ENCODE measurements at regions not wholly inside any gene's neighbourhood (a gene's known extent, or its start where the extent isn't known, plus 50 kb on each side); places are given as distances from the start of the nearest gene placed in this dataset.
"Not testable (repeated sequence)": the region's sequence is repeated elsewhere in the genome, so short reads cannot be mapped to it uniquely, and the experiment has no call there.

DNA sequence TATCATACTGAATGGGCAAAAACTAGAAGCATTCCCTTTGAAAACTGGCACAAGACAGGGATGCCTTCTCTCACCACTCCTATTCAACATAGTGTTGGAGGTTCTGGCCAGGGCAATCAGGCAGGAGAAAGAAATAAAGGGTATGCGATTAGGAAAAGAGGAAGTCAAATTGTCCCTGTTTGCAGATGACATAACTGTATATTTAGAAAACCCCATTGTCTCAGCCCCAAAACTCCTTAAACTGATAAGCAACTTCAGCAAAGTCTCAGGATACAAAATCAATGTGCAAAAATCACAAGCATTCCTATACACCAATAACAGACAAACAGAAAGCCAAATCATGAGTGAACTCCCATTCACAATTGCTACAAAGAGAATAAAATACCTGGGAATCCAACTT is 52.5 kb upstream of the CCDC71L start:
- H4K8ac ChIP-seq (ENCODE audit: low read depth, low read length); H3K4me3 ChIP-seq (ENCODE audit: low read depth, low read length): not testable (repeated sequence)

DNA sequence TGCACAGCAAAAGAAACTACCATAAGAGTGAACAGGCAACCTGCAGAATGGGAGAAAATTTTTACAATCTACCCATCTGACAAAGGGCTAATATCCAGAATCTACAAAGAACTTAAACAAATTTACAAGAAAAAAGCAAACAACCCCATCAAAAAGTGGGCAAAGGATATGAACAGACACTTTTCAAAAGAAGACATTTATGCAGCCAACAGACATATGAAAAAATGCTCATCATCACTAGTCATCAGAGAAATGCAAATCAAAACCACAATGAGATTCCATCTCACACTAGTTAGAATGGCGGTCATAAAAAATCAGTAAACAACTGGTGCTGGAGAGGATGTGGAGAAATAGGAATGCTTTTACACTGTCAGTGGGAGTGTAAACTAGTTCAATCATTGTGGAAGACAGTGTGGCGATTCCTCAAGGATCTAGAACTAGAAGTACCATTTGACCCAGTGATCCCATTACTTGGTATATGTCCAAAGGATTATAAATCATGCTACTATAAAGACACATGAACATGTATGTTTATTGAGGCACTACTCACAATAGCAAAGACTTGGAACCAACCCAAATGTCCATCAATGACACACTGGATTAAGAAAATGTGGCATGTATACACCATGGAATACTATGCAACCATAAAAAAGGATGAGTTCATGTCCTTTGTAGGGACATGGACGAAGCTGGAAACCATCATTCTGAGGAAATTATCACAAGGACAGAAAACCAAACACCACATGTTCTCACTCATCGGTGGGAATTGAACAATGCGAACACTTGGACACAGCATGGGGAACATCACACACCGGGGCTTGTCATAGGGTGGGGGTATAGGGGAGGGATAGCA is 53.9 kb upstream of the CCDC71L start:
- not testable (repeated sequence) for H2BK5ac ChIP-seq (ENCODE audit: low read depth, low read length, poor library complexity); H2AFZ ChIP-seq (ENCODE audit: insufficient read depth, low read length, poor library complexity); H3K4me2 ChIP-seq (ENCODE audit: low read length); H3K79me2 ChIP-seq (ENCODE audit: control insufficient read depth, insufficient read depth, low read length, poor library complexity); H3K9ac ChIP-seq (ENCODE audit: low read length); H3K79me1 ChIP-seq (ENCODE audit: low read length); H3K18ac ChIP-seq (ENCODE audit: low read length); H3K27ac ChIP-seq (ENCODE audit: low read depth, low read length); H4K8ac ChIP-seq (ENCODE audit: low read depth, low read length); H3K9me3 ChIP-seq (ENCODE audit: insufficient read depth, low read depth, low read length); H2BK120ac ChIP-seq (ENCODE audit: insufficient read depth, low read length, poor library complexity); H2AK5ac ChIP-seq (ENCODE audit: low read length); H3K14ac ChIP-seq (ENCODE audit: low read length); H2BK12ac ChIP-seq (ENCODE audit: low read length); H3K27me3 ChIP-seq (ENCODE audit: insufficient read depth, low read length); H3K4me3 ChIP-seq (ENCODE audit: low read depth, low read length); H3K23ac ChIP-seq (ENCODE audit: low read length); H3K36me3 ChIP-seq (ENCODE audit: control insufficient read depth in 1 of 2, insufficient read depth in 2 of 2, low read length in 2 of 2); H3K4me1 ChIP-seq (ENCODE audit: control insufficient read depth in 1 of 2, insufficient read depth in 2 of 2, low read length in 2 of 2); H4K91ac ChIP-seq (ENCODE audit: low read depth, low read length); DNase-seq; H3K4ac ChIP-seq (ENCODE audit: low read depth, low read length); H4K12ac ChIP-seq (ENCODE audit: low read depth, low read length)
- WGBS (ENCODE audit: extremely low coverage, insufficient coverage, insufficient read length) = no CpG with 5 or more reads among the region's 6 CpGs

More for the DNA sequence above, 52.5 kb upstream of the CCDC71L start:
- H3K18ac ChIP-seq (ENCODE audit: low read length); H3K79me2 ChIP-seq (ENCODE audit: control insufficient read depth, insufficient read depth, low read length, poor library complexity); H2AFZ ChIP-seq (ENCODE audit: insufficient read depth, low read length, poor library complexity); H4K91ac ChIP-seq (ENCODE audit: low read depth, low read length); H3K9me3 ChIP-seq (ENCODE audit: insufficient read depth, low read depth, low read length); H3K27me3 ChIP-seq (ENCODE audit: insufficient read depth, low read length); H3K4me2 ChIP-seq (ENCODE audit: low read length); H3K36me3 ChIP-seq (ENCODE audit: control insufficient read depth in 1 of 2, insufficient read depth in 2 of 2, low read length in 2 of 2); H4K12ac ChIP-seq (ENCODE audit: low read depth, low read length); H3K23ac ChIP-seq (ENCODE audit: low read length); H2BK12ac ChIP-seq (ENCODE audit: low read length); H3K4me1 ChIP-seq (ENCODE audit: control insufficient read depth in 1 of 2, insufficient read depth in 2 of 2, low read length in 2 of 2); H2BK5ac ChIP-seq (ENCODE audit: low read depth, low read length, poor library complexity); DNase-seq; H2BK120ac ChIP-seq (ENCODE audit: insufficient read depth, low read length, poor library complexity); H3K27ac ChIP-seq (ENCODE audit: low read depth, low read length); H3K79me1 ChIP-seq (ENCODE audit: low read length); H3K9ac ChIP-seq (ENCODE audit: low read length); H3K14ac ChIP-seq (ENCODE audit: low read length); H3K4ac ChIP-seq (ENCODE audit: low read depth, low read length); H2AK5ac ChIP-seq (ENCODE audit: low read length): not testable (repeated sequence)
- no CpG with 5 or more reads among the region's 1 CpG for WGBS (ENCODE audit: extremely low coverage, insufficient coverage, insufficient read length)

GRCh38 chr7:106715730-106716129 is 54.8 kb upstream of the CCDC71L start:
- H3K36me3 ChIP-seq (ENCODE audit: control insufficient read depth in 1 of 2, insufficient read depth in 2 of 2, low read length in 2 of 2) = no peaks in the 10 kb centered on the region
- no peaks in the 10 kb centered on the region for H3K27me3 ChIP-seq (ENCODE audit: insufficient read depth, low read length)
- no peaks in the 10 kb centered on the region for H3K79me2 ChIP-seq (ENCODE audit: control insufficient read depth, insufficient read depth, low read length, poor library complexity)
- no peak overlapping the region for H3K4ac ChIP-seq (ENCODE audit: low read depth, low read length)
- no peaks in the 10 kb centered on the region for H3K79me1 ChIP-seq (ENCODE audit: low read length)
- no peak for DNase-seq
- no peak overlapping the region for H3K4me2 ChIP-seq (ENCODE audit: low read length)
- no peak overlapping the region for H3K18ac ChIP-seq (ENCODE audit: low read length)
- H3K23ac ChIP-seq (ENCODE audit: low read length) = no peak overlapping the region
- no peak overlapping the region for H3K9ac ChIP-seq (ENCODE audit: low read length)
- H2AFZ ChIP-seq (ENCODE audit: insufficient read depth, low read length, poor library complexity) = no peak overlapping the region
- H2BK12ac ChIP-seq (ENCODE audit: low read length) = no peak overlapping the region
- H3K9me3 ChIP-seq (ENCODE audit: insufficient read depth, low read depth, low read length) = no peaks in the 10 kb centered on the region
- H3K14ac ChIP-seq (ENCODE audit: low read length) = no peak overlapping the region
- no peak overlapping the region for H2AK5ac ChIP-seq (ENCODE audit: low read length)
- no peak overlapping the region for H3K27ac ChIP-seq (ENCODE audit: low read depth, low read length)
- no peak overlapping the region for H4K8ac ChIP-seq (ENCODE audit: low read depth, low read length)
- no peak overlapping the region for H4K91ac ChIP-seq (ENCODE audit: low read depth, low read length)
- WGBS (ENCODE audit: extremely low coverage, insufficient coverage, insufficient read length) = no CpG with 5 or more reads among the region's 2 CpGs
- no peaks in the 10 kb centered on the region for H3K4me1 ChIP-seq (ENCODE audit: control insufficient read depth in 1 of 2, insufficient read depth in 2 of 2, low read length in 2 of 2)
- no peak overlapping the region for H3K4me3 ChIP-seq (ENCODE audit: low read depth, low read length)
- H4K12ac ChIP-seq (ENCODE audit: low read depth, low read length) = no peak overlapping the region
- H2BK5ac ChIP-seq (ENCODE audit: low read depth, low read length, poor library complexity) = no peak overlapping the region
- H2BK120ac ChIP-seq (ENCODE audit: insufficient read depth, low read length, poor library complexity) = no peak overlapping the region

GRCh38 chr7:106717254-106717954 is 56.4 kb upstream of the CCDC71L start:
- H3K27ac ChIP-seq (ENCODE audit: low read depth, low read length) = no peak overlapping the region
- H3K79me1 ChIP-seq (ENCODE audit: low read length) = no peaks in the 10 kb centered on the region
- H2AK5ac ChIP-seq (ENCODE audit: low read length) = no peak overlapping the region
- no peaks in the 10 kb centered on the region for H3K27me3 ChIP-seq (ENCODE audit: insufficient read depth, low read length)
- no peaks in the 10 kb centered on the region for H3K36me3 ChIP-seq (ENCODE audit: control insufficient read depth in 1 of 2, insufficient read depth in 2 of 2, low read length in 2 of 2)
- no peaks in the 10 kb centered on the region for H3K4me1 ChIP-seq (ENCODE audit: control insufficient read depth in 1 of 2, insufficient read depth in 2 of 2, low read length in 2 of 2)
- no peaks in the 10 kb centered on the region for H3K9me3 ChIP-seq (ENCODE audit: insufficient read depth, low read depth, low read length)
- no peak overlapping the region for H3K4me2 ChIP-seq (ENCODE audit: low read length)
- no peak overlapping the region for H4K8ac ChIP-seq (ENCODE audit: low read depth, low read length)
- H3K14ac ChIP-seq (ENCODE audit: low read length) = no peak overlapping the region
- no CpG with 5 or more reads among the region's 1 CpG for WGBS (ENCODE audit: extremely low coverage, insufficient coverage, insufficient read length)
- no peak overlapping the region for H2BK120ac ChIP-seq (ENCODE audit: insufficient read depth, low read length, poor library complexity)
- DNase-seq = peak in 1 of 2 donors; percentile 78
- no peak overlapping the region for H3K18ac ChIP-seq (ENCODE audit: low read length)
- no peak overlapping the region for H2BK5ac ChIP-seq (ENCODE audit: low read depth, low read length, poor library complexity)
- no peaks in the 10 kb centered on the region for H3K79me2 ChIP-seq (ENCODE audit: control insufficient read depth, insufficient read depth, low read length, poor library complexity)
- H3K4ac ChIP-seq (ENCODE audit: low read depth, low read length) = no peak overlapping the region
- H3K23ac ChIP-seq (ENCODE audit: low read length) = no peak overlapping the region
- H3K9ac ChIP-seq (ENCODE audit: low read length) = no peak overlapping the region
- H4K12ac ChIP-seq (ENCODE audit: low read depth, low read length) = no peak overlapping the region
- no peak overlapping the region for H4K91ac ChIP-seq (ENCODE audit: low read depth, low read length)
- no peak overlapping the region for H2BK12ac ChIP-seq (ENCODE audit: low read length)
- no peak overlapping the region for H2AFZ ChIP-seq (ENCODE audit: insufficient read depth, low read length, poor library complexity)
- no peak overlapping the region for H3K4me3 ChIP-seq (ENCODE audit: low read depth, low read length)
